Thyroid gland (tissue), 4 donors: ENCODE measurements at regions not wholly inside any gene's neighbourhood (a gene's known extent, or its start where the extent isn't known, plus 50 kb on each side); places are given as distances from the start of the nearest gene placed in this dataset.

Experiments used
- POLR2A ChIP-seq, 2 donors: fragments of 450-650 bp; IDR thresholded peaks; one replicate each; pipeline ENCODE4 v1.6.1; 2017; ENCODE audit warnings: antibody characterized with exemption in 2 of 2, mild to moderate bottlenecking in 2 of 2, moderate library complexity in 1 of 2
- TF ChIP-seq, protein P1 (sequence below), 6 experiments: fragments of 200-600 bp in 3 of 6; fragments of 450-650 bp in 3 of 6; sonication (generic) in 3 of 6; IDR thresholded peaks; one replicate each; pipeline ENCODE4 v1.5.1; 2016 to 2019; ENCODE audit warnings: antibody characterized with exemption in 6 of 6, mild to moderate bottlenecking in 2 of 6, inconsistent platforms in 1 of 6, moderate library complexity in 1 of 6

GRCh38 chr14:59123531-59123930, 64.9 kb upstream of the DAAM1 start:
- TF ChIP-seq, protein P1, sequence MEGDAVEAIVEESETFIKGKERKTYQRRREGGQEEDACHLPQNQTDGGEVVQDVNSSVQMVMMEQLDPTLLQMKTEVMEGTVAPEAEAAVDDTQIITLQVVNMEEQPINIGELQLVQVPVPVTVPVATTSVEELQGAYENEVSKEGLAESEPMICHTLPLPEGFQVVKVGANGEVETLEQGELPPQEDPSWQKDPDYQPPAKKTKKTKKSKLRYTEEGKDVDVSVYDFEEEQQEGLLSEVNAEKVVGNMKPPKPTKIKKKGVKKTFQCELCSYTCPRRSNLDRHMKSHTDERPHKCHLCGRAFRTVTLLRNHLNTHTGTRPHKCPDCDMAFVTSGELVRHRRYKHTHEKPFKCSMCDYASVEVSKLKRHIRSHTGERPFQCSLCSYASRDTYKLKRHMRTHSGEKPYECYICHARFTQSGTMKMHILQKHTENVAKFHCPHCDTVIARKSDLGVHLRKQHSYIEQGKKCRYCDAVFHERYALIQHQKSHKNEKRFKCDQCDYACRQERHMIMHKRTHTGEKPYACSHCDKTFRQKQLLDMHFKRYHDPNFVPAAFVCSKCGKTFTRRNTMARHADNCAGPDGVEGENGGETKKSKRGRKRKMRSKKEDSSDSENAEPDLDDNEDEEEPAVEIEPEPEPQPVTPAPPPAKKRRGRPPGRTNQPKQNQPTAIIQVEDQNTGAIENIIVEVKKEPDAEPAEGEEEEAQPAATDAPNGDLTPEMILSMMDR (IDR thresholded peaks at IDR 0.05) = no peak
- no peak for TF ChIP-seq POLR2A (IDR thresholded peaks at IDR 0.05)
